NOMO-1 (cell line): ENCODE measurements at regions not wholly inside any gene's neighbourhood (a gene's known extent, or its start where the extent isn't known, plus 50 kb on each side); places are given as distances from the start of the nearest gene placed in this dataset.
"Not testable (repeated sequence)": the region's sequence is repeated elsewhere in the genome, so short reads cannot be mapped to it uniquely, and the experiment has no call there.

Experiments
- DNase-seq, 2 experiments: peaks; one replicate each; lab custom pipeline; 2025; ENCODE audit not compliant: unreplicated experiment in 2 of 2; lab: John Stamatoyannopoulos, UW

- no peak for DNase-seq
These were observed 185.1 kb upstream of the C14orf180 start for GRCh38 chr14:104394409-104394851.

GRCh38 chr14:104395276-104395675 is 184.3 kb upstream of the C14orf180 start:
- no peak for DNase-seq

DNA sequence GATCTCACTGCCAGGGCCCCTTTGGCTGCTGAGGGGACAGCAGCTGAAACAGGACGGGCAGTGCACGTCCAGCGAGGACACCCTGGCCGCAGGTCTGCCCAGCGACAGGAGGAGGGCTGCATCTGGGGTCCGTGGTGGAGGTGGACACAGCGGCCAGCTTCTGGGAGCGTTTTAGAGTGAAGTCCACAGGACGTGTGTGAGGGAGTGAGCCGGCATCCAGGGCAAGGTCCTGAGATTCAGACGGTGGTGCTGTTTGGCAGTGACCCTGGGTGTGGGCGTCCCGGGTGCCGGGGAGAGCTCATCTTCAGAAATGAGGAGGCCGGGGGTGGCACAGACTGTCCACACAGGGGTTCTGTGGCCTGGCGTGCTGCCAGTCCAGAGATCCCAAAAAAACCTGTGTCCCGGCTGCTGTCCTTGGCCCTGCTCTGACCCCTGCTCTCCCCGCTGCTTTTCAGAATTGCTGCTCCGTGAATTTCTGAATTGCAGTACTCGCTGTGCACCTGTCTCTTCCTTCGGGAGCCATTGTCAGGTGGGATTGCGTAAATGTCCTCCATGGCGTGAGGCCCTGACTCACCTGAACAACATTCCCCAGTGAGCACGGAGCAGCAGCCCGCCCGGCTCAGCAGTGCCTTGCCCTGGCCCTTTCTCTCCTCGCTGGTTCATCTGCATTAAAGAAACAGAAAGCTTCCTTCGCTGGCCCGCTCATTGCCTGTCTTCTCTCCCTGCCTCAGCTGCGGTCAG is 183.5 kb upstream of the C14orf180 start:
- DNase-seq, result no peak

- no peak for DNase-seq
These were observed 182.7 kb upstream of the C14orf180 start for GRCh38 chr14:104396682-104397470.

- no peak for DNase-seq
These were observed 181.6 kb upstream of the C14orf180 start for GRCh38 chr14:104397956-104398355.

DNA sequence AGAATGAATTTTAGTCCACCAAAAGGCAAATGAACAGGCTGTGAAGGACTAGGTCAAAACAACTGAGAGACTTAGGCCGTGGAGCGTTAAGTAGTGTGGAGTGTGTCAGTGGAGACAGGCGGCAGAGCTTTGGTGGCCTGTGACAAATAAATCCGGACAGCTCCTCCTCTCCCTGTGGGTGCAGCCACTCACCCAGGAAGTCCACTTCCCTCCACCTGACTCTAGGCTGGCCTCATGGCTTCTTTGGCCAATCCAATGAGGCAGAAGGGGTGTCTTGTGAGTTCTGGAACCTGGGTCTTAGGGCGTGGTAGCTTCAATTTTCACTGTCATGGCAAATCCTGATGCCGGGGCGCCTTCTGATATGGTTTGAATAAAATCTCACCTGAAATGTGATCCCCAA is 180.9 kb upstream of the C14orf180 start:
- no peak for DNase-seq

DNA sequence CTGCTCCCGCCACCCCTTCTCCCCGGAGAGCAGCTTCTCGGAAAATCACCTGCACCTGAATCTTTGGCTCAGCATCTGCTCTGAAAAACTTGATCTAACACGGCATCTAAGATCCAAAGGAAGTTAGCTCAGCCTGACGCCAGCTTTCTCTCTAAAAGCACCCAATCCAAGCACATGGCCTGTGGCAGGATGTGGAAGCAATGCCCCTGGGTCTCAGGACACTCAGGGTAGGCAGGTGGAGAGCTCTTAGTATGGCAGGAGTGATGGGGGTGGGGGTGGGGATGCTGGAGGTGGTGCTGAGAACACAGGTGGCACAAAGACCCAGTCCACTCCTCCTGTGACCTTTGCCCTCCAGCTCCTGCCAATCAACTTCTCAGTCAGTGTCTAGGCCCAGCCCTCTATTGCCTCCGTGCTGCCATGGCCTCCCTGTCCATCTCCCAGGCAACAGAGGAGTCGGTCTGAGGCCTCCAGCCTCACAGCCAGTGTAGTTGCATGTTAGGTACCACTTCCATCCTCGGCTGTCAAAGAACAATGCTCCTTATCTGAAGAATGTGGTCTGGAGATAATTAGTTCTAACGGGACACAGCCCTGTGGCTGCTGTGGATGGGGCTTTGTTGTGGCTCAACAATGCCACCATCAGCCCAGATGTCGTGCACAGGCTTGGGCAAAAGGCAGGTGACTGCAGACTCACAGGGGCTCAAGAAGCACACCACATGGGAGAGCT is 180.0 kb upstream of the C14orf180 start:
- DNase-seq, result no peak

DNA sequence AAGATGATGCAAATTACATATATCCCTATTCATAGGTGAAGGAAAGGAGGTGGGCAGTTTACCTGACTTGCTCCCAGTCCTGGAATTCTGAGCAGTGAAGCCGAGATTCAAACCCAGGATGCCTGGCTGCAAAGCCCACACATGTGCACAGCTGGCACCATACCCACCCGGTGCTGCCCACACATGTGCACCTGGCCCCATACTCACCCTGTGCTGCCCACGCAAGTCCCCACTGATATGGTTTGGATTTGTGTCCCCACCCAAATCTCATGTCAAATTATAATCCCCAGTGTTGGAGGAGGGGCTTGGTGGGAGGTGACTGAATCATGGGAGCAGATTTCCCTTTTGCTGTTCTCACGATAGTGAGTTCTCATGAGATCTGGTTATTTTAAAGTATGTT is 179.2 kb upstream of the C14orf180 start:
- DNase-seq, result no peak

GRCh38 chr14:104401785-104402184 is 177.8 kb upstream of the C14orf180 start:
- DNase-seq, result no peak

GRCh38 chr14:104402303-104402702 is 177.3 kb upstream of the C14orf180 start:
- DNase-seq, result not testable (repeated sequence)

- DNase-seq, result no peak
These were observed 175.9 kb upstream of the C14orf180 start for GRCh38 chr14:104403421-104404220.

GRCh38 chr14:104404922-104405321 is 174.6 kb upstream of the C14orf180 start:
- no peak for DNase-seq

DNA sequence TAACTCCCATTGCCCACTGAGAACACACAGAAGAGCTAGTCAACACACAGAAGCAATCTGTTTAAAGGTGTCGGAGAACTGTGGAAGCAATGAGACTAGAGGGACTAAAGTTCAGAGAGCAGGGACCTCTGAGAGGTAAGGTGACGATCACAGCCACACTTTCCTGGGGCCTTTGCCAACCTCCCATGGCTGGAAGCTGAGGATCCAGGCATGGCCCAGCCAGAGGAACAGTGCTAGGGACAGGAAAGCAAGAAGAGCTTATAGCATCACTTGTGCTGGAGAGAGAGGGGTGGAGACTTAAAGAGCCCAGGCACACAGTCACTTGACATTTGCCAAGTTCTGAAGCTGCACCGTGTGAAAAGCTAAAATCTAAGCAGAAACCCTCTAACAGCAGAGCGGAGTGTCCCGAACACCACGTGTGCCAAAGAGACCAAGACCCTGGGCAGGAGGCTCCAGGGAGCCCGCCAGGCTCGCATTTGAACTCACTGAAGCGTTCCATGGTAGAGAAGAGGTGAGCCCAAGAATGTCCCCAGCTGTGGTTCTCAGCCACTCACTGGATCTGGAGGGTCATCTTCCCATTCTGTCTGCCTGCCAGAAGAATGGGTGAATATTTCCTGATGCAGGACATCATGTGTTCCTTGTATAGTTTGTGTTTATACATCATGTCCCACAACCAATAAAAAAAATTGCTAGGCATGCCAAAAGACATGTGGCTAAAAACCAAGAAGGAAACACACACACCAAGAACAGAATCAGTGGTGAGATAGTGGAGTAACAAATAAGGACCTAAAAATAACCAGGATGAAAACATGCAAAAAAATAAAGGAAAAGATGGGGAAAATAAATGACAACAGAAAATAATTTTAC is 174.0 kb upstream of the C14orf180 start:
- DNase-seq, result no peak

DNA sequence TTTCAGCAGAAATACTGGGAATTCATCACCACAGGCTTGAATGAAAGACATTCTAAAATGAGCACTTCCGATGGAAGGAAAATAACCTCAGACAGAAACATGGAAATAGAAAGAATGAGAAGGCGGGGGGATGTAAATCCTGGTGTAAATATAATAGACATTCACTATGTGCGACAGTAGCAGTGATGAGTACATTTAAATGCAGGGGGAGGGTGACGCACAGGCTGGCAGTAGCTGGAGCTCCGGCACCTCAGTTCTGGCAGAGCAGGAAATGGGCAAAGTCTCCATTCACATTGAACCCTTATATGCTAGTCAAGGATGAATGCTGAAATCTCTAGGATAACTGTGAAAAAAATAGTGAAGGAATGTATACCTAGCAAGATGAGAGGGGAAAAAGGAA is 172.7 kb upstream of the C14orf180 start:
- DNase-seq, result no peak

DNA sequence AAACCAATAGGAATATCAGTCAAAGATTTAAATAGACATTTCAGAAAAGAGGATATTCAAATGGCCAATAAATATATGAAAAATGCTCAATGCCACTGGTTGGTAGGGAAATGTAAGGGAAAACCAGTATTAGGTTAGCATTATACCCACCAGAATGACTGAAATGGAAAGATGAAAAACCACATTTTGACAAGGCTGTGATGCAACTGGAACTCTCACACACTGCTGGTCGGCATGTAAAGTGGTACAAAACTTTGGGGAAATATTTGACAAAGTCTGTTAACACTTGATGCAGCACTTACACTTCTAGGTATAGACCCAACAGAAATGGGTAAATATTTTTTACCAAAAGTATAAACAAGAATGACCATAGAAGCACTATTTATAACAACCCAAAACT is 163.2 kb upstream of the C14orf180 start:
- DNase-seq, result no peak

GRCh38 chr14:104419865-104420505 is 159.6 kb upstream of the C14orf180 start:
- DNase-seq, result no peak

GRCh38 chr14:104420523-104420922 is 159.0 kb upstream of the C14orf180 start:
- DNase-seq, result not testable (repeated sequence)

DNA sequence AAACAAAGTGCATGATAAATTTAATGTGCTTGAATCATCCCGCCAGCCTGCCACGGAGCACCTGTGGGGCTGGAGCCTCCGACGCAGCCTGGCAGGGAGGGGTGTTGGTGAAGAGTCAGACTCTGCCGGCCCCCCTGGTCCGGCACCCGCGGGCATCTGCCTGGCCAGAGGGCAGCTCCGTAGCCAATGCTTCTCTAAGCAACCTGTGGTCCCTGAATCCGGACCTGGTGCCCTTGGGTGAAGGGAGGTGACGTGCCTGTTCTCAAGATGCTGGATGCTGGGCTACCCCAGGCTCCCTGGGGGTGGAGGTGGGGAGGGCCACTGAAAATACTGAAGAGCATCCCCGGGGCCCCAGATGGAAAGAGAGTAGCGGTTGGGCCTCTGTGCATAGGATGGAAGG is 158.6 kb upstream of the C14orf180 start:
- no peak for DNase-seq

DNA sequence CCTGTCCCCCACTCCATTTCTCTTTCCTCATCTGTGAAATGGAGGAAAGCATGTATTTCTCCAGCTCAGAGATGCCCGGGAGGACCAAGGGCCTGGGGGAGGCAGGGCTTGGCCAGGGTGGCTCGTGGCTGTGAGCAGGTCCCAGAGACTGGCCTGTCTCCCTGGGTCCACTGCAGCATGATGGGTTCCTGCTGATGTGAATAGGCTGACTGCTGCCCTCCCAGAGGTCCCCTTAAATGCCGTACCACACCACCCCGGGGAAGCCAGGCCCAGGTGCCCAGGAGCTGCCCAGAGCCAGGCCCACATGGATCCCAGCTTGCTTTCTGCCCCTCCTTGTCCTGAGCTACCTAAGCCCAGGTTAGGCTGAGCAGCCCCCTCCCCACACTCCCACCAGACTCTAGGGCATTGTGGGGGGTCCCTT is 158.2 kb upstream of the C14orf180 start:
- no peak for DNase-seq
